ENCODE measurements at regions not wholly inside any gene's neighbourhood (a gene's known extent, or its start where the extent isn't known, plus 50 kb on each side); places are given as distances from the start of the nearest gene placed in this dataset.

GRCh38 chr10:3249307-3249889 is 76.8 kb upstream of the PITRM1 start:
- Histone ChIP-seq H3K9me3 (no peaks in the 10 kb centered on the region), H3K27ac (peak overlapping the region in 4 of 5 donors; percentile 60 to 72 (median 68)), H3K4me3 (no peak overlapping the region), H3K4me1 (peaks cover 0 to 13% (median 3%) of the 10 kb centered on the region in 4 donors), H3K27me3 (no peaks in the 10 kb centered on the region), H3K36me3 (no peaks in the 10 kb centered on the region)
- 45 to 65% (median 50%) methylated on average over 5 of the region's 5 CpGs for WGBS, 5 donors
- TF ChIP-seq POLR2AphosphoS5 (IDR thresholded peaks at IDR 0.05) = no peak
- no peak for TF ChIP-seq POLR2A (IDR thresholded peaks at IDR 0.05)
- TF ChIP-seq CTCF (IDR thresholded peaks at IDR 0.05) = no peak
- no peak for TF ChIP-seq EP300 (IDR thresholded peaks at IDR 0.05)
- intact Hi-C loops (cut with DNase I; ENCODE audit: low total_unique reads) = loop anchor here (10.0 kb wide), 1 partner anchor 1515 kb away; no protein-coding TSS in a partner anchor
- no peak for DNase-seq

- WGBS, 5 donors = 26 to 33% (median 30%) methylated on average over 6 of the region's 6 CpGs
These were observed 76.1 kb upstream of the PITRM1 start for GRCh38 chr10:3248526-3249306.

GRCh38 chr10:3245395-3245794 is 72.8 kb upstream of the PITRM1 start:
- no peak overlapping the region for H3K4me3 ChIP-seq
- H3K36me3 ChIP-seq = no peaks in the 10 kb centered on the region
- WGBS, 5 donors = 91 to 96% (median 94%) methylated on average over 11 of the region's 11 CpGs
- no peak overlapping the region for H3K27ac ChIP-seq
- H3K9me3 ChIP-seq = no peaks in the 10 kb centered on the region
- intact Hi-C loops (cut with DNase I; ENCODE audit: low total_unique reads) = loop anchor here (10.0 kb wide), 1 partner anchor 1519 kb away; no protein-coding TSS in a partner anchor
- H3K27me3 ChIP-seq = no peaks in the 10 kb centered on the region
- peaks cover 0 to 13% (median 3%) of the 10 kb centered on the region in 4 donors for H3K4me1 ChIP-seq
- TF ChIP-seq POLR2A (IDR thresholded peaks at IDR 0.05) = no peak
- TF ChIP-seq CTCF (IDR thresholded peaks at IDR 0.05) = no peak
- no peak for TF ChIP-seq EP300 (IDR thresholded peaks at IDR 0.05)
- no peak for TF ChIP-seq POLR2AphosphoS5 (IDR thresholded peaks at IDR 0.05)
- no peak for DNase-seq

More at GRCh38 chr10:3248526-3249306, 76.1 kb upstream of the PITRM1 start:
- Histone ChIP-seq H3K4me3 (no peak overlapping the region), H3K9me3 (no peaks in the 10 kb centered on the region), H3K4me1 (peaks cover 0 to 13% (median 3%) of the 10 kb centered on the region in 4 donors), H3K27ac (peak overlapping the region in 4 of 5 donors; percentile 60 to 72 (median 68)), H3K36me3 (no peaks in the 10 kb centered on the region), H3K27me3 (no peaks in the 10 kb centered on the region)
- DNase-seq = peak in 1 of 2 donors; percentile 73
- peak in 1 of 3 donors; percentile 53 for TF ChIP-seq POLR2AphosphoS5 (IDR thresholded peaks at IDR 0.05)
- no peak for TF ChIP-seq EP300 (IDR thresholded peaks at IDR 0.05)
- intact Hi-C loops (cut with DNase I; ENCODE audit: low total_unique reads) = loop anchor here (10.0 kb wide), 1 partner anchor 1516 kb away; no protein-coding TSS in a partner anchor

DNA sequence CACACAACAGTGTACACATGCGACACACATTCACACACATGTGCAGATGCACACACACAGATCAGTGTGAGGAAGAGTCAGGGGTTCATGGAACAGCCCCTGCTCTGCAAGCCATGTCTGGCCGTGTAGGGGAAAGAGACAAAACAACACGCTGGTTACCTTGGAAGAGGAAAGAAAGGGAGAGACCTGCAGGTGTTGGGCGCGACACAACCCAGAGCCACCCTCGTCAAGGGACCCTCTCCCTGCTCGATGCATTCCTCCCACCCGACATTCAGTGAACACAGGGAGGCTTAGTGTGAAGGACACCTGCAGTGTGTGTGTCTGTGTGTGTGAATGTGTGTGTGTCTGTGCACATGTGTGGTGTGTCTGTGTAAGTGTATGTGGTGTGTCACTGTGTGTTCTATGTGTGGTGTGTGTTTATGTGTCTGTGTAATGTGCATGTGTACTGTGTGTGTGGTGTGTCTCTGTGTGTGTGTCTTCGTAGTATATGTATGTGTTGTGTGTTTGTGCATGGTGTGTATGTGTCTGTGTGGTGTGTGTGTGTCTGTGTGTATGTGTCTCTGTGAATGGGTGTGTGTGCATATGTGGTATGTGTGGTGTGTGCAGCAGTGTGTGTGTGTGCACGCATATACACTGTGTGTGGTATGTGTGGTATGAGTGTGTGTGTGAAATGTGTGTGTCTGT is 69.5 kb upstream of the PITRM1 start:
- intact Hi-C loops (cut with DNase I; ENCODE audit: low total_unique reads) = loop anchor here (10.0 kb wide), 1 partner anchor 1523 kb away; no protein-coding TSS in a partner anchor
- 81 to 90% (median 86%) methylated on average over 10 of the region's 10 CpGs for WGBS, 5 donors
- TF ChIP-seq CTCF (IDR thresholded peaks at IDR 0.05) (no peak), POLR2A (IDR thresholded peaks at IDR 0.05) (peak in 1 of 4 donors; percentile 71)
- no peaks in the 10 kb centered on the region for H3K36me3 ChIP-seq
- peaks cover 0 to 3% (median 0%) of the 10 kb centered on the region in 3 donors for H3K27me3 ChIP-seq
- no peak overlapping the region for H3K4me3 ChIP-seq
- peaks cover 0 to 9% (median 3%) of the 10 kb centered on the region in 4 donors for H3K4me1 ChIP-seq
- no peak for DNase-seq
- H3K27ac ChIP-seq = no peak overlapping the region
- H3K9me3 ChIP-seq = no peaks in the 10 kb centered on the region

Data from stomach (tissue), 8 donors.